Urothelium cell line (cell line): ENCODE measurements at regions not wholly inside any gene's neighbourhood (a gene's known extent, or its start where the extent isn't known, plus 50 kb on each side); places are given as distances from the start of the nearest gene placed in this dataset.
"Not testable (repeated sequence)": the region's sequence is repeated elsewhere in the genome, so short reads cannot be mapped to it uniquely, and the experiment has no call there.

Source experiments
- DNase-seq: peaks from one replicate; pipeline ENCODE4 v3.0.0; 2011; ENCODE audit warnings: low spot score, mixed read lengths
- FAIRE-seq: peaks from 2 replicates; lab custom pipeline; 2011; peaks lifted over from hg19 to GRCh38; lab: Jason Lieb, UNC

- DNase-seq (no peak), FAIRE-seq (no peak)
These were observed 54.2 kb upstream of the PIK3R4 start for GRCh38 chr3:130800829-130801228.

GRCh38 chr3:130801473-130801872, 54.8 kb upstream of the PIK3R4 start:
- FAIRE-seq = no peak
- DNase-seq = no peak

- DNase-seq (no peak), FAIRE-seq (no peak)
These were observed 64.9 kb upstream of the PIK3R4 start for GRCh38 chr3:130811557-130811956.

- DNase-seq = no peak
- FAIRE-seq = no peak
These were observed 68.3 kb upstream of the PIK3R4 start for GRCh38 chr3:130814691-130815472.

- FAIRE-seq = no peak
- no peak for DNase-seq
These were observed 70.2 kb upstream of the PIK3R4 start for GRCh38 chr3:130816561-130817445.

- not testable (repeated sequence) for DNase-seq, FAIRE-seq
These were observed 71.4 kb upstream of the PIK3R4 start for GRCh38 chr3:130818066-130818465.

GRCh38 chr3:130820976-130821375, 72.9 kb upstream of the ATP2C1 start:
- DNase-seq (peak; percentile 77), FAIRE-seq (no peak)

- DNase-seq (no peak), FAIRE-seq (no peak)
These were observed 72.1 kb upstream of the ATP2C1 start for GRCh38 chr3:130821806-130822205.

GRCh38 chr3:130823241-130823884, 70.5 kb upstream of the ATP2C1 start:
- DNase-seq (no peak), FAIRE-seq (no peak)

GRCh38 chr3:130823996-130824395, 69.9 kb upstream of the ATP2C1 start:
- DNase-seq = no peak
- FAIRE-seq = no peak

- no peak for DNase-seq
- no peak for FAIRE-seq
These were observed 68.1 kb upstream of the ATP2C1 start for GRCh38 chr3:130825762-130826299.

GRCh38 chr3:130826516-130827182, 67.2 kb upstream of the ATP2C1 start:
- FAIRE-seq (no peak), DNase-seq (no peak)

- FAIRE-seq (no peak), DNase-seq (no peak)
These were observed 66.4 kb upstream of the ATP2C1 start for GRCh38 chr3:130827486-130827885.

GRCh38 chr3:130828948-130829947, 64.6 kb upstream of the ATP2C1 start:
- FAIRE-seq (no peak), DNase-seq (no peak)

- DNase-seq = no peak
- FAIRE-seq = no peak
These were observed 62.0 kb upstream of the ATP2C1 start for GRCh38 chr3:130831719-130832400.

GRCh38 chr3:130832401-130832746, 61.5 kb upstream of the ATP2C1 start:
- not testable (repeated sequence) for DNase-seq, FAIRE-seq

- FAIRE-seq = no peak
- DNase-seq = no peak
These were observed 59.4 kb upstream of the ATP2C1 start for GRCh38 chr3:130834476-130834875.

- no peak for FAIRE-seq
- no peak for DNase-seq
These were observed 58.4 kb upstream of the ATP2C1 start for GRCh38 chr3:130835483-130835882.
